Renal cortex interstitium (tissue), 11 donors: ENCODE measurements at regions not wholly inside any gene's neighbourhood (a gene's known extent, or its start where the extent isn't known, plus 50 kb on each side); places are given as distances from the start of the nearest gene placed in this dataset.

Source experiments
- DNase-seq, 11 donors: peaks; one replicate each; pipeline ENCODE4 v3.0.0-alpha.2; 2013; ENCODE audit warnings: low read depth in 9 of 11, low spot score in 4 of 11; ENCODE audit errors: extremely low read depth in 1 of 11

GRCh38 chr17:79294459-79295071, 219.9 kb downstream of the ENGASE start:
- DNase-seq: peak; percentile 59 to 85 (median 79)

GRCh38 chr17:79292501-79292900, 217.9 kb downstream of the ENGASE start:
- no peak for DNase-seq

GRCh38 chr17:79291391-79291790, 216.8 kb downstream of the ENGASE start:
- no peak for DNase-seq

GRCh38 chr17:79290726-79291125, 216.1 kb downstream of the ENGASE start:
- DNase-seq: no peak

GRCh38 chr17:79288950-79289349, 214.3 kb downstream of the ENGASE start:
- no peak for DNase-seq

GRCh38 chr17:79286440-79286839, 211.8 kb downstream of the ENGASE start:
- no peak for DNase-seq

GRCh38 chr17:79285973-79286372, 211.3 kb downstream of the ENGASE start:
- no peak for DNase-seq

DNA sequence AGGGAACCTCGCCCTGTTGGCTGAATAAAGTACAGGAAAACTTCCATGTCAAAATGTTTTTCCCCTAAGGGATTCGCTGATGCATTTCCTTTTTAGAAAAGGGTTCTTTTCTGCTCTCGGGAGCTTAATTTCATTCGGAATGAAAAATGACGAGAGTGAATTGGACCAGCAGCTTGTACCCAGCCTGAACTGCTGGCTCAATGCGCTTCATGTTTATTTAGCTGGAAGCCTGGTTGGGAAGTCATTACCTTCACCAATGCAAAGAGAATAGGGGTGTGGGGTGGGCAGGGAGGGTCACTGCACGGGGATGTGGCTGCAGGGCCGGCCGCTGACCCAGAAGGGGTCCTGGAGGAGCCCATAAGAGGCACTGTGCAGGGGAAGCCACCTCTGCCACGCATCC, 207.7 kb downstream of the ENGASE start:
- no peak for DNase-seq

- no peak for DNase-seq
Measured at GRCh38 chr17:79281803-79282202, 207.2 kb downstream of the ENGASE start.

DNA sequence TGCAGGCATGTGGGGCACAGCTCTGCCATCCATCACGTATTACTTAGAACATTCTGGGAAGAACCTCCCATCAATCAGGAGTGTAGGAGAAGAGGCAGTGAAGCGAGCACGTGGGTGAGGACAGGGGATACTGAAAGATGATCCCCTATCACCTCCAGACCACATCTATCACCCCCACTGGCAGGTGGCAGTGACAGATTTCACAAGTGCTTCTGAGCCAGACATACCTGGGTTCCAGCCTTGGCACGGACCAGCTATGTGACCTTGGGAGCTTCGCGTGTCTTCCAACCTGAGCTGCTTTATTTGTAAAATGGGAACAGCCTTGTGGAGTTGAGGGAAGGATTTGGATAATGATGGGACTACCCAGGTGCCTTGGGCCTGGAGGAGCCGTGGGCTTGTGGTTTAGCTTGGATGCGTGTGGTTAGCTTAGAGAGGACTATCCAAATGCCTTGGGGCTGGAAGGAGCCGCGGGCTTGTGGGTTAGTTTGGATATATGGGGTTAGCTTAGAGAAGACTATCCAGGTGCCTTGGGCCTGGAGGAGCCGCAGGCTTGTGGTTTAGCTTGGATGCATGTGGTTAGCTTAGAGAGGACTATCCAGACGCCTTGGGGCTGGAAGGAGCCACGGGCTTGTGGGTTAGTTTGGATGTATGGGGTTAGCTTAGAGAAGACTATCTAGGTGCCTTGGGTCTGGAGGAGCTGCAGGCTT, 206.4 kb downstream of the ENGASE start:
- no peak for DNase-seq

- DNase-seq: no peak
Measured at GRCh38 chr17:79280010-79280409, 205.4 kb downstream of the ENGASE start.

DNA sequence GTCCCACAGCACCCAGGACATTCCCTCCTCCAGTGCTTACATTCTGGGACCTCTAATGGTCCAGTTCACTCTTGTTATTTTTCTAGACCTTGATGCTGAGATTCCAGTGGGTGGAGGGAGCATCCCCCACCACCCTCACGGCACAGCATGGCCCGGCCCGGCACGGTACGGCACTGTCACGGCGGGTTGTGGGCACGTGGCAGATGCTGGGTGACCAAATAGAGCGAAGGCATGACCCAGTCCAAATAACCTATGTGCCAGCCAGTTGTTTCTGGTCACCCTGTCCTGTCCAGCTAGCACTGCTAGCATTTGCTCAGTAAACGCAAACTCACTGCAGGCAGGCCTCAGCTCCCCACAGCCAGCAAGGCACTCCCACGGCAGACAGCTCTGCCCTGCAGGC, 204.7 kb downstream of the ENGASE start:
- DNase-seq: no peak

DNA sequence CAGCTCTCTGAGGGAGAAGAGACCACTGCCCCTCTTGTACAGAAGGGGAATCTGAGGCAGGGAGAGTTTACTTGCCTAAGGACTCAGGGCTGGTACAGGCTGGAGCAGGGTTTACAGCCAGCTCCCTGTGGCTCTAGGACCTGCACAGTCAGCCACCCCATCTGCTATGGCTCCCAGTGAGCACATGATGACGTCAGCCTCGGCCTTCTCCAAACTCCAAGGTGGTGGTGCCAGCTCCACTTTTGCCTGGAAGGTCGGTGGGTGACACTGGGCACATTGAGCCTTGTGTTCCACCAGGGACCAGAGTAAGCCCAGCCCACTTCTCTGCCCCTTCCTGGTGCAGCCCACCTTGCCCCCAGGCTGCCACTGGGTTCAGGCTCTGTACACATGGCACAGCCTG, 202.2 kb downstream of the ENGASE start:
- no peak for DNase-seq

DNA sequence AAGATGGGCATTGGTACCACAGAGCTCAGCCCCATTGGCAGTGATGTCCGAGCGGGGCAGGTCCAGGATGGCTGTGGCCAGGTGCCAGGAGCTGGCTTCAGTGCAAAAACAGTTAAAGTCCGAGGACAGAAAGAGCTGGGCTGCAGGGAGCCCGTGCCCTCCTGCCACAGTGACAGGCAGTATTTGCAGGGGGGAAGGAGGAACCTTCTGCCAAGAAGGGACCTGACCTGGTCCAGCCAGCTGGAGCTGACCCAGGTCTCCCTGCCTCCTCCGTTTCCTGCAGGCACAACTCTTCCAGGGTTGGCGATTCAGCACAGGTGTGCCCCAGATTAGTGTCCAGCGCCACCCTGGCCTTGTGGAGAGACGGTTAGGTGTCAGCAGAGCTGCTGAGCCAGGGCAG, 199.0 kb downstream of the ENGASE start:
- no peak for DNase-seq

GRCh38 chr17:79272666-79273219, 198.1 kb downstream of the ENGASE start:
- no peak for DNase-seq

- no peak for DNase-seq
Measured at GRCh38 chr17:79272220-79272619, 197.6 kb downstream of the ENGASE start.

DNA sequence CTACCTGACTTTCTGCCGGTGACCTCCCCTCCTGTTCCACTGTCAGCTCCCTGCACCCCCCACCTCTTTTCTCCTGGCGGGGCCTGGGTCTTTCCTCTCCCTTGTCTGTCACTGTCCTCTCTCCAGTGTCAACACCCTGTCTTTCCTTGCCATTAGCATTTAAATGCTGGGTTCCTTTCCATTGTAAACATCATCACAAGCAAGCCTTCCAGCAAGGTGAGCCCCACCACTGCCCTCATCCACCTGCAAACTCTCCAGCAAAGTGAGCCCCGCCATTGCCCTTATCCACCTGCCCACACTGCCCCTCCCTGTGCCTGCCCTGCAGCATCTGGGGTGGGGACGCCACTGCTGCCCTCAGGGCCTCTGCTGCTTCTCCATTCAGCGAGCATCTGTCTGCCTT, 195.0 kb downstream of the ENGASE start:
- no peak for DNase-seq

- no peak for DNase-seq
Measured at GRCh38 chr17:79263191-79263590, 188.6 kb downstream of the ENGASE start.

DNA sequence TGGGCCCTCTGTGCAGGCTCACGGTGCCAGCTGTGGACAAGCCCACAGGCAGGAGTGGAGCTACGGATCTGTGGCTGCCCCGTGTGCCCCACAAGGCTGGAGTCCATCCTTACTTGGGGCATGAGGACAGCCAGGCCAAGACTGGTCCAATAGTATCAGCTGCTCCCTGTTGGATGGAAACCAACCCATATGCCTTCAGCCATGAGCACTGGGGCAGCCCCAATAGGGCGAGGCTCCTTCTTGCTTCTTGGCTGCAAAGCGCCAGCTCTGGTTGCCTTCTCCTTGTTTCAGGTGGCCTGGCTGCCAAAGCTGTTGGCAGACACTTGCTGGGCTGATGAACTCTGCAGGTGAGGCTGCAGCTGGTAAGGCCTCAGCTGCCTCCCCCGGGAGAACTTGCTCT, 188.0 kb downstream of the ENGASE start:
- DNase-seq: no peak

GRCh38 chr17:79261355-79262072, 186.9 kb downstream of the ENGASE start:
- DNase-seq: no peak
